A673 (cell line): ENCODE measurements at regions not wholly inside any gene's neighbourhood (a gene's known extent, or its start where the extent isn't known, plus 50 kb on each side); places are given as distances from the start of the nearest gene placed in this dataset.

ENCODE experiments used
- BruUV-seq: library from RNA; stranded (reverse); fragments of 400-500 nt; replicated peaks from 2 replicates; lab custom pipeline; 2021; lab: Mats Ljungman, UMichigan
- CTCF ChIA-PET: fragments of 300-600 bp; sonication (Branson Sonifier 250); formaldehyde crosslinking; loops from one replicate; lab custom pipeline; 2022; ENCODE audit warnings: antibody characterized with exemption; lab: Charles Lee
- POLR2A ChIA-PET: fragments of 300-600 bp; sonication (Branson Sonifier 250); formaldehyde crosslinking; loops from one replicate; lab custom pipeline; 2022; ENCODE audit warnings: antibody characterized with exemption; ENCODE audit not compliant: low non-redundant PET; lab: Charles Lee
- DNase-seq: peaks from one replicate; pipeline ENCODE4 v3.0.0-alpha.2; 2015; ENCODE audit warnings: low spot score
- H3K27ac ChIP-seq: fragments of 200-600 bp; sonication (generic); 2 replicates; pipeline ENCODE4 v1.5.1; 2016; ENCODE audit warnings: mixed run types, low read depth, mild to moderate bottlenecking, mixed read lengths, antibody characterized with exemption, low read length; ENCODE audit not compliant: poor library complexity, severe bottlenecking
- H3K27me3 ChIP-seq: fragments of 200-600 bp; sonication (generic); replicated peaks from 2 replicates; pipeline ENCODE4 v1.6.1; 2017; ENCODE audit warnings: mixed run types, low read depth, mild to moderate bottlenecking, mixed read lengths, antibody characterized with exemption, low read length; ENCODE audit not compliant: insufficient read depth, poor library complexity
- H3K36me3 ChIP-seq: fragments of 200-600 bp; sonication (generic); 2 replicates; pipeline ENCODE4 v1.6.1; 2016; ENCODE audit warnings: mixed run types, mild to moderate bottlenecking, mixed read lengths, antibody characterized with exemption, low read length; ENCODE audit not compliant: insufficient read depth, poor library complexity, severe bottlenecking
- H3K4me1 ChIP-seq: fragments of 200-600 bp; sonication (generic); 2 replicates; pipeline ENCODE4 v1.6.1; 2017; ENCODE audit warnings: mixed run types, mild to moderate bottlenecking, mixed read lengths, antibody characterized with exemption, low read length; ENCODE audit not compliant: insufficient read depth, poor library complexity, severe bottlenecking
- H3K4me3 ChIP-seq: fragments of 200-600 bp; sonication (generic); 2 replicates; pipeline ENCODE4 v1.5.1; 2016; ENCODE audit warnings: low read depth, mixed run types, mild to moderate bottlenecking, mixed read lengths, low read length; ENCODE audit not compliant: poor library complexity, severe bottlenecking
- H3K9me3 ChIP-seq: fragments of 200-600 bp; sonication (generic); 2 replicates; pipeline ENCODE4 v1.6.1; 2016; ENCODE audit warnings: mixed run types, low read depth, mild to moderate bottlenecking, mixed read lengths, antibody characterized with exemption, low read length; ENCODE audit not compliant: poor library complexity, severe bottlenecking
- CTCF ChIP-seq: fragments of 300-800, 200-600 bp; sonication (generic); conservative IDR thresholded peaks from 2 replicates; pipeline ENCODE4 v1.5.1; 2017; ENCODE audit warnings: low read depth, mild to moderate bottlenecking, antibody characterized with exemption, low read length, moderate library complexity, mixed read lengths
- EZH2 ChIP-seq: fragments of 200-600 bp; sonication (generic); IDR thresholded peaks from 2 replicates; pipeline ENCODE4 v1.6.1; 2017; ENCODE audit warnings: borderline replicate concordance, low read depth, mild to moderate bottlenecking, mixed read lengths, antibody characterized with exemption, low read length; ENCODE audit not compliant: poor library complexity, severe bottlenecking
- intact Hi-C: fragments of 100-400 bp; cut with micrococcal nuclease; formaldehyde crosslinking; loops from one replicate; pipeline ENCODE4 v1.10.0; 2022; ENCODE audit not compliant: unreplicated experiment

- Histone ChIP-seq H3K9me3 (no peaks in the 10 kb centered on the region), H3K4me3 (no peak overlapping the region), H3K36me3 (no peaks in the 10 kb centered on the region), H3K27ac (no peak overlapping the region), H3K27me3 (no peaks in the 10 kb centered on the region), H3K4me1 (no peaks in the 10 kb centered on the region)
- DNase-seq = no peak
- POLR2A ChIA-PET = no interaction called here
- CTCF ChIA-PET = no interaction called here
- BruUV-seq = no TSS peak
- TF ChIP-seq CTCF (no peak), EZH2 (no peak)
- intact Hi-C loops = no loop called here
Observed at GRCh38 chr14:98607341-98607910, 664.6 kb downstream of the BCL11B start.

GRCh38 chr14:98608071-98609060, 663.6 kb downstream of the BCL11B start:
- H3K27ac ChIP-seq = no peak overlapping the region
- TF ChIP-seq EZH2 (no peak), CTCF (no peak)
- H3K36me3 ChIP-seq = no peaks in the 10 kb centered on the region
- no peak overlapping the region for H3K4me3 ChIP-seq
- no peaks in the 10 kb centered on the region for H3K9me3 ChIP-seq
- POLR2A ChIA-PET = no interaction called here
- no peak for DNase-seq
- intact Hi-C loops = no loop called here
- no peaks in the 10 kb centered on the region for H3K27me3 ChIP-seq
- CTCF ChIA-PET = no interaction called here
- no peaks in the 10 kb centered on the region for H3K4me1 ChIP-seq
- no TSS peak for BruUV-seq

- H3K27ac ChIP-seq = no peak overlapping the region
- POLR2A ChIA-PET = no interaction called here
- no peaks in the 10 kb centered on the region for H3K9me3 ChIP-seq
- no peak for DNase-seq
- intact Hi-C loops = no loop called here
- no peaks in the 10 kb centered on the region for H3K4me1 ChIP-seq
- TF ChIP-seq CTCF = no peak
- no peak for TF ChIP-seq EZH2
- no peaks in the 10 kb centered on the region for H3K36me3 ChIP-seq
- H3K4me3 ChIP-seq = no peak overlapping the region
- BruUV-seq = no TSS peak
- no peaks in the 10 kb centered on the region for H3K27me3 ChIP-seq
- CTCF ChIA-PET = no interaction called here
Observed at GRCh38 chr14:98612434-98613200, 659.4 kb downstream of the BCL11B start.
